ENCODE measurements at regions not wholly inside any gene's neighbourhood (a gene's known extent, or its start where the extent isn't known, plus 50 kb on each side); places are given as distances from the start of the nearest gene placed in this dataset.

GRCh38 chr4:114043116-114043515 is 63.7 kb upstream of the ARSJ start:
- TF ChIP-seq, protein P1, sequence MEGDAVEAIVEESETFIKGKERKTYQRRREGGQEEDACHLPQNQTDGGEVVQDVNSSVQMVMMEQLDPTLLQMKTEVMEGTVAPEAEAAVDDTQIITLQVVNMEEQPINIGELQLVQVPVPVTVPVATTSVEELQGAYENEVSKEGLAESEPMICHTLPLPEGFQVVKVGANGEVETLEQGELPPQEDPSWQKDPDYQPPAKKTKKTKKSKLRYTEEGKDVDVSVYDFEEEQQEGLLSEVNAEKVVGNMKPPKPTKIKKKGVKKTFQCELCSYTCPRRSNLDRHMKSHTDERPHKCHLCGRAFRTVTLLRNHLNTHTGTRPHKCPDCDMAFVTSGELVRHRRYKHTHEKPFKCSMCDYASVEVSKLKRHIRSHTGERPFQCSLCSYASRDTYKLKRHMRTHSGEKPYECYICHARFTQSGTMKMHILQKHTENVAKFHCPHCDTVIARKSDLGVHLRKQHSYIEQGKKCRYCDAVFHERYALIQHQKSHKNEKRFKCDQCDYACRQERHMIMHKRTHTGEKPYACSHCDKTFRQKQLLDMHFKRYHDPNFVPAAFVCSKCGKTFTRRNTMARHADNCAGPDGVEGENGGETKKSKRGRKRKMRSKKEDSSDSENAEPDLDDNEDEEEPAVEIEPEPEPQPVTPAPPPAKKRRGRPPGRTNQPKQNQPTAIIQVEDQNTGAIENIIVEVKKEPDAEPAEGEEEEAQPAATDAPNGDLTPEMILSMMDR (IDR thresholded peaks at IDR 0.05): no peak
- TF ChIP-seq POLR2A (IDR thresholded peaks at IDR 0.05): no peak

Measured in esophagus squamous epithelium (tissue), 4 donors.